GM12878 (cell line): ENCODE measurements at regions not wholly inside any gene's neighbourhood (a gene's known extent, or its start where the extent isn't known, plus 50 kb on each side); places are given as distances from the start of the nearest gene placed in this dataset.

Experiments used
- ATAC-seq: fragments of 200-7000 bp; cut with Tn5 transposase; 3 replicates; pipeline ENCODE4 v1.9.1; 2020; ENCODE audit warnings: mild to moderate bottlenecking, moderate library complexity
- BruUV-seq: library from RNA; stranded (reverse); fragments of 400-500 nt; replicated peaks from 2 replicates; lab custom pipeline; 2021; lab: Mats Ljungman, UMichigan
- CTCF ChIA-PET: fragments of 300-600 bp; sonication (Branson Sonifier 250); formaldehyde crosslinking; extraction: SDS; loops from one replicate; lab custom pipeline; 2021; ENCODE audit warnings: inconsistent platforms; lab: Yijun Ruan, JAX
- POLR2A ChIA-PET: fragments of 350-600 bp; formaldehyde crosslinking; extraction: SDS; loops from one replicate; lab custom pipeline; 2021; ENCODE audit warnings: inconsistent platforms; lab: Charles Lee
- RAD21 ChIA-PET: fragments of 300-600 bp; sonication (Branson Sonifier 250); formaldehyde crosslinking; loops from one replicate; lab custom pipeline; 2023; ENCODE audit warnings: antibody characterized with exemption; ENCODE audit not compliant: unreplicated experiment; lab: Charles Lee
- SMC1A ChIA-PET: fragments of 300-600 bp; sonication (Branson Sonifier 250); formaldehyde crosslinking; loops from one replicate; lab custom pipeline; 2023; ENCODE audit not compliant: unreplicated experiment, uncharacterized antibody; lab: Charles Lee
- DNase-seq: peaks from one replicate; pipeline ENCODE4 v3.0.0-alpha.2; 2011; ENCODE audit warnings: low read depth, low spot score
- FAIRE-seq: peaks from 3 replicates; lab custom pipeline; 2011; peaks lifted over from hg19 to GRCh38; lab: Jason Lieb, UNC
- H2AFZ ChIP-seq: 2 replicates; pipeline ENCODE4 v1.6.0; 2011; ENCODE audit warnings: low read depth, low read length, control low read depth; ENCODE audit not compliant: control insufficient read depth
- H3K27ac ChIP-seq: 2 replicates; pipeline ENCODE4 v1.5.1; 2011; ENCODE audit warnings: control low read depth; ENCODE audit not compliant: control insufficient read depth, insufficient read depth
- H3K27me3 ChIP-seq, 2 experiments: replicated peaks in 1 of 2; 2 replicates each; pipeline versions ENCODE4 v1.6.0 to v1.6.1; 2011; ENCODE audit warnings: low read length in 1 of 2; ENCODE audit not compliant: control insufficient read depth in 2 of 2, insufficient read depth in 2 of 2
- H3K36me3 ChIP-seq, 2 experiments: 2 replicates each; pipeline ENCODE4 v1.5.1; 2011; ENCODE audit warnings: low read length in 1 of 2; ENCODE audit not compliant: control insufficient read depth in 2 of 2, insufficient read depth in 2 of 2
- H3K4me1 ChIP-seq: 2 replicates; pipeline ENCODE4 v1.6.1; 2011; ENCODE audit warnings: mild to moderate bottlenecking, low read length, moderate library complexity, mixed read lengths; ENCODE audit not compliant: control insufficient read depth, insufficient read depth
- H3K4me2 ChIP-seq: 2 replicates; pipeline ENCODE4 v1.6.0; 2011; ENCODE audit warnings: control low read depth; ENCODE audit not compliant: control insufficient read depth, insufficient read depth
- H3K4me3 ChIP-seq: fragments of 200-600 bp; sonication (generic); 2 replicates; pipeline ENCODE4 v1.5.1; 2016
- H3K79me2 ChIP-seq: 2 replicates; pipeline ENCODE4 v1.6.0; 2011; ENCODE audit warnings: low read length; ENCODE audit not compliant: control insufficient read depth, insufficient read depth
- H3K9ac ChIP-seq: 2 replicates; pipeline ENCODE4 v1.8.0; 2011; ENCODE audit warnings: low read length, control low read depth, mixed read lengths; ENCODE audit not compliant: control insufficient read depth, insufficient read depth
- H3K9me3 ChIP-seq: replicated peaks from 3 replicates; pipeline ENCODE4 v1.5.1; 2011; ENCODE audit warnings: mild to moderate bottlenecking, low read length; ENCODE audit not compliant: control insufficient read depth, insufficient read depth
- H4K20me1 ChIP-seq: 2 replicates; pipeline ENCODE4 v1.6.0; 2011; ENCODE audit not compliant: control insufficient read depth, insufficient read depth
- ATF3 ChIP-seq: IDR thresholded peaks from 2 replicates; pipeline ENCODE4 v1.6.1; 2011; ENCODE audit warnings: low read depth, mild to moderate bottlenecking, low read length, moderate library complexity, borderline replicate concordance; ENCODE audit errors: extremely low read depth
- CBX3 ChIP-seq: fragments of 200-600 bp; sonication (generic); IDR thresholded peaks from 2 replicates; pipeline ENCODE4 v1.6.1; 2016; ENCODE audit warnings: low read depth, borderline replicate concordance
- CBX5 ChIP-seq: sonication (generic); IDR thresholded peaks from 2 replicates; pipeline ENCODE4 v1.6.1; 2016; ENCODE audit warnings: low read depth, moderate library complexity, mild to moderate bottlenecking, inconsistent platforms
- JUND ChIP-seq: IDR thresholded peaks from 2 replicates; pipeline ENCODE4 v1.6.1; 2012; ENCODE audit warnings: low read depth, mild to moderate bottlenecking, low read length, improper control_type of control experiment, moderate library complexity
- PKNOX1 ChIP-seq: fragments of 450-650 bp; IDR thresholded peaks from 2 replicates; pipeline ENCODE4 v1.6.1; 2016; ENCODE audit warnings: mild to moderate bottlenecking
- SIX5 ChIP-seq: IDR thresholded peaks from 2 replicates; pipeline ENCODE4 v1.6.1; 2011; ENCODE audit warnings: mild to moderate bottlenecking, low read depth, low read length, moderate library complexity; ENCODE audit not compliant: severe bottlenecking
- SMC3 ChIP-seq: IDR thresholded peaks from 2 replicates; pipeline ENCODE4 v1.6.1; 2011; ENCODE audit warnings: low read length, improper control_type of control experiment, borderline replicate concordance
- WGBS: methylation state at CpG from one replicate; pipeline ENCODE4 v1.1.6; 2016; ENCODE audit warnings: low lambda C conversion rate; ENCODE audit not compliant: insufficient replicate concordance, insufficient coverage; ENCODE audit errors: missing lambda C conversion rate; 5-methylcytosine and 5-hydroxymethylcytosine counted together
- in situ Hi-C: fragments of 300-500 bp; cut with MboI; formaldehyde crosslinking; loops from 9 replicates; pipeline ENCODE4 v1.14.3; 2018; ENCODE audit warnings: mixed read lengths
- intact Hi-C: fragments of 100-400 bp; cut with micrococcal nuclease; formaldehyde crosslinking; loops from one replicate; pipeline ENCODE4 v1.14.2; 2022; ENCODE audit not compliant: unreplicated experiment

GRCh38 chr2:12222554-12222953 is 476.1 kb downstream of the LPIN1 start:
- H3K79me2 ChIP-seq = no peaks in the 10 kb centered on the region
- in situ Hi-C loops = no loop called here
- no peaks in the 10 kb centered on the region for H3K27me3 ChIP-seq
- no peak overlapping the region for H3K9ac ChIP-seq
- H3K4me2 ChIP-seq = no peak overlapping the region
- no peaks in the 10 kb centered on the region for H4K20me1 ChIP-seq
- ATAC-seq = no peak
- DNase-seq = no peak
- no TSS peak for BruUV-seq
- CTCF ChIA-PET = no interaction called here
- POLR2A ChIA-PET = no interaction called here
- H3K27ac ChIP-seq = no peak overlapping the region
- RAD21 ChIA-PET = no interaction called here
- H3K36me3 ChIP-seq = 0 out of 4 replicates have a peak, but pooled peaks cover 0 to 2% of the 10 kb centered on the region in 2 experiments
- TF ChIP-seq CBX5 (no peak), SIX5 (no peak), PKNOX1 (no peak), SMC3 (no peak), JUND (no peak)
- no peak overlapping the region for H2AFZ ChIP-seq
- H3K4me1 ChIP-seq = no peaks in the 10 kb centered on the region
- SMC1A ChIA-PET = no interaction called here
- H3K9me3 ChIP-seq = peaks cover 24% of the 10 kb centered on the region
- 0% methylated on average over 1 of the region's 1 CpG for WGBS
- no peak overlapping the region for H3K4me3 ChIP-seq
- intact Hi-C loops = no loop called here
- FAIRE-seq = no peak

- DNase-seq (no peak), ATAC-seq (no peak), FAIRE-seq (no peak)
- Histone ChIP-seq H3K9ac (no peak overlapping the region), H3K27me3 (no peaks in the 10 kb centered on the region), H4K20me1 (no peaks in the 10 kb centered on the region), H3K4me1 (no peaks in the 10 kb centered on the region), H3K27ac (no peak overlapping the region), H3K79me2 (no peaks in the 10 kb centered on the region), H3K9me3 (peaks cover 24% of the 10 kb centered on the region), H2AFZ (no peak overlapping the region), H3K36me3 (0 out of 4 replicates have a peak, but pooled peaks cover 0 to 2% of the 10 kb centered on the region in 2 experiments), H3K4me3 (no peak overlapping the region), H3K4me2 (no peak overlapping the region)
- TF ChIP-seq ATF3 = no peak
- peak; percentile 44; the same call in 1 of the 2 replicates for TF ChIP-seq CBX5
- no peak for TF ChIP-seq CBX3
- POLR2A ChIA-PET = no interaction called here
- CTCF ChIA-PET = no interaction called here
- intact Hi-C loops (no loop called here), in situ Hi-C loops (no loop called here)
- 67% methylated on average over 6 of the region's 6 CpGs for WGBS
- BruUV-seq = no TSS peak
- RAD21 ChIA-PET = no interaction called here
- SMC1A ChIA-PET = no interaction called here
Observed at GRCh38 chr2:12223732-12224131, 477.3 kb downstream of the LPIN1 start.
